ENCODE measurements at regions not wholly inside any gene's neighbourhood (a gene's known extent, or its start where the extent isn't known, plus 50 kb on each side); places are given as distances from the start of the nearest gene placed in this dataset.

- TF ChIP-seq CTCF (IDR thresholded peaks at IDR 0.05) (no peak), ATF6 (CRISPR knock-in tag; IDR thresholded peaks at IDR 0.05) (no peak), ARID4B (CRISPR knock-in tag; IDR thresholded peaks at IDR 0.05; ENCODE audit: borderline replicate concordance) (no peak), SP1 (CRISPR knock-in tag; conservative IDR thresholded peaks at IDR 0.05) (no peak), HMGXB4 (CRISPR knock-in tag; IDR thresholded peaks at IDR 0.05) (no peak), PREB (CRISPR knock-in tag; IDR thresholded peaks at IDR 0.05; ENCODE audit: borderline replicate concordance) (no peak), AFF4 (CRISPR knock-in tag; IDR thresholded peaks at IDR 0.05; ENCODE audit: borderline replicate concordance) (no peak), CREM (CRISPR knock-in tag; IDR thresholded peaks at IDR 0.05) (no peak), ZNF416 (CRISPR knock-in tag; IDR thresholded peaks at IDR 0.05) (no peak)
- TF ChIP-seq, protein P1, sequence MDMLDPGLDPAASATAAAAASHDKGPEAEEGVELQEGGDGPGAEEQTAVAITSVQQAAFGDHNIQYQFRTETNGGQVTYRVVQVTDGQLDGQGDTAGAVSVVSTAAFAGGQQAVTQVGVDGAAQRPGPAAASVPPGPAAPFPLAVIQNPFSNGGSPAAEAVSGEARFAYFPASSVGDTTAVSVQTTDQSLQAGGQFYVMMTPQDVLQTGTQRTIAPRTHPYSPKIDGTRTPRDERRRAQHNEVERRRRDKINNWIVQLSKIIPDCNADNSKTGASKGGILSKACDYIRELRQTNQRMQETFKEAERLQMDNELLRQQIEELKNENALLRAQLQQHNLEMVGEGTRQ (CRISPR knock-in tag; IDR thresholded peaks at IDR 0.05), result no peak
Observed at GRCh38 chr2:15828576-15828975, 111.8 kb upstream of the MYCN start.
